ENCODE measurements at regions not wholly inside any gene's neighbourhood (a gene's known extent, or its start where the extent isn't known, plus 50 kb on each side); places are given as distances from the start of the nearest gene placed in this dataset.
"Not testable (repeated sequence)": the region's sequence is repeated elsewhere in the genome, so short reads cannot be mapped to it uniquely, and the experiment has no call there.

DNA sequence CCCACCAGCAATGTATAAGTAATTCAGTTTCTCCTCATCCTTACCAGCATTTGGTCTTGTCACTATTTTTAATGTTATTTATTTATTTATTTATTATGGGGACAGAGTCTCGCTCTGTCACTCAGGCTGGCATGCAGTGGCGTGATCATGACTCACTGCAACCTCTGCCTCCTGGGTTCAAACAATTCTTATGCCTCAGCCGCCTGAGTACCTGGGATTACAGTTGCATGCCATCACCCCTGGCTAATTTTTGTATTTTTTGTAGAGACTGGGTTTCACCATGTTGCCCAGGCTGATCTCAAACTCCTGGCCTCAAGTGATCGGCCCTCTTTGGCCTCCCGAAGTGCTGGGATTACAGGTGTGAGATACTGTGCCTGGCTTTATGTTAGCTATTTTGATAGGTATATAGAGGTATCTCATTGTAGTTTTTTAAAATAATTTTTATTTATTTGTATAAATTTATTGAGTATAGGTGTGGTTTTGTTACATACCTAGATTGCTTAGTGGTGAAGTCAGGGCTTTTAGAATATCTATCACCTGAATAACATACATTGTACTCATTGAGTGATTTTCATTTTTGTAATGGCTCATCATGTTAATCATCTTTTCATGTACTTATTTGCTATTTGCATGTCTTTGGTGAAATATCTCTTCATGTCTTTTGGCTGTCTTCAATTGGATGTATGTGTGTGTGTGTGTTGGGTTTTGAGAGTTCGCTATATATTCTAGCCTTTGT is 53.3 kb downstream of the TANC2 start:
- DNase-seq, result no peak

DNA sequence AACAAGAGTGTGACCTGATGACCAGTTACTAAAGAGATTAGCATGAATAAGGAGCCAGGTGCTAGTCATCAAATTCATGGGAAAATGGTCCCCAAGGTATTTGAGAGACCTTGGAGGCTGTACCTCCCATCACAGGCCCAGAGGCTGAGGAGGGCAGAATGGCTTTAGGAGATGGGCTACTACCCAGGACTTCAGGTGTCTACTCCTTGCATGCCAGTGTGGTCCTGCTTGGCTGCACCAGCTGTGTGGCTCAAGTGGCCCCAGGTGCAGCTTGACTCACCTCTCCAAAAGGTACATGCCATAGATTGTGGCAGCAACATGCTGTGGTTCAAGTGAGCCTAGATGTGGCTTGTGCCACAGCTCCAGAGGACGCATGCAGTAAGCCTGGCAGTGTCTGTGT is 56.5 kb downstream of the TANC2 start:
- no peak for DNase-seq

DNA sequence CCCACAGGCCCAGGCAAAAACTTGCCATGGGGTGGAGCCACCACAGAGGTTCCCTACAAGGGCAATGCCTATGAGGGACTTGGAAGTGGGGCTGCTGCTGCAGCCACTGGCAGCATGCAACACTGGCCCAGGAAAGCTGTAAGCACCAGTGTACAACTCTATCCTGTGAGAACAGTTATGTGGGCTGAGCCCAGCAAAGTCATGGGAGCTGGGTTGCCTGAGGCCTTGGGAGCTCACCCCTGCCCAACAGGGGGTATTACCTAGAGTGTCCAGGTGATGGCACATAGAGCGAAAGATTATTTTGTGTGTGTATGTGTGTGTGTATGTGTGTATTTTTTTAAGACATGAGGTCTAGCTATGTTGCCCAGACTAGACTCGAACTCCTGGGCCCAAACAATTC is 57.0 kb downstream of the TANC2 start:
- DNase-seq, result no peak

DNA sequence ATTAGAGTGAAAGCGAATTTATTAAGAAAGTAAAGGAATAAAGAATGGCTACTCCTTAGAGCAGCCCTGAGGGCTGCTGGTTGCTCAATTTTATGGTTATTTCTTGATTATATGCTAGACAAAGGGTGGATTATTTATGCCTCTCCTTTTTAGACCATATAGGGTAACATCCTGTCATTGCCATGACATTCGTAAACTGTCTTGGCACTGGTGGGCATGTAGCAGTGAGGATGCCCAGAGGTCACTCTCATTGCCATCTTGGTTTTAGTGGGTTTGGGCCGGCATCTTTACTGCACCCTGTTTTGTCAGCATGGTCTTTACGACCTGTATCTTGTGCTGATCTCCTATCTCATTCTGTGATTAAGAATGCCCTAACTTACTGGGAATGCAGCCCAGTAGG is 58.2 kb downstream of the TANC2 start:
- no peak for DNase-seq

DNA sequence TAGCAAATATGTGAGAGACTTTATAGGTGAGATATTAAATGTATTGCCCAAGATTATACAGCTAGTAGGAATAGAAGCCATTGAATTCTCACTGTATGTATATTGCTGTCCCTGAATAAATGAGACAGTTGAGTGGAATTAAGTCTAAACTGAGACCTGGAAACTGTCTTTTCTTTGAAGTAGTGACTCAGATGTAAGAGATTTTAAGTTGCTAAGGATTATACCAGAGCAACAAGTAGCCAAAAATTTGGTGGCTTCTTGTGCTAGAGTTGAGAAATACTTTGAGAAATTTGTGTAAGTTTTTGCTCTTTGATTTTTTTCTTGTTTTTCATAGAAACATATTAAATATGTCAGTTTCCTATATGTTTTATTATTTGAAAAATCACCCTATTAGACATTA is 58.7 kb downstream of the TANC2 start:
- no peak for DNase-seq

DNA sequence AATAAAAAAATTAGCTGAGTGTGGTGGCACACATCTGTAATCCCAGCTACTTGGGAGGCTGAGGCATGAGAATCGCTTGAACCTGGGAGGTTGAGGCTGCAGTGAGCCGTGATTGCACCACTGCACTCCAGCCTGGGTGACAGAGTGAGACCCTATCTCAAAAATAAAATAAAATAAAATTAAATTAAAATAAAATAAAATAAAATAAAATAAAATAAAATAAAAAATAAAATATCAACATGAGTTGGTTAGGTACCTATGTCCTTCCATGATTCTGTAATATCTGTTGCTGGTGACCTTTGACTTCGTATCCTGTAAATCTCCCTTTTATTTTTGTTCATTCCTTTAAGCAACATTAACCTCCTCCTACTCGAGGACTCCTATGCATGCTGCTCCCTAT is 59.6 kb downstream of the TANC2 start:
- not testable (repeated sequence) for DNase-seq

DNA sequence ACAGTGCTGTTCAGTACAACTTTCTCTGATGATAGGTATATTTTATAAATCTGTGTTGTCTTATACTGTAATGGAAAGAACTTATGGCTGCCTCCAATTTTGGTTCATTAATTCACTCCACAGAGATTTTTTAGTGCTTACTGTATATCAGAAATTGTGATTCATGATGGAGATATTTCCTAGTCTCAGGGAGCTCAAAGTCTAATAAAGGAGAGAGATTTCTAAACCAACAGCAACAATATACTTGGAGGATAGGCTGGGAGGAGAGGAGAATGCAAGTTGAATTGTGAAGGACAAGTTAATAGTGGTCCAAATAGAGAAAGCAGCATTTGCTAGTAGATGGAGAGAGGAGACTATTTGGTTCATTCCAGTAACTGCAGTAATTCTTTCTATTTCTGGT is 63.5 kb downstream of the TANC2 start:
- no peak for DNase-seq

DNA sequence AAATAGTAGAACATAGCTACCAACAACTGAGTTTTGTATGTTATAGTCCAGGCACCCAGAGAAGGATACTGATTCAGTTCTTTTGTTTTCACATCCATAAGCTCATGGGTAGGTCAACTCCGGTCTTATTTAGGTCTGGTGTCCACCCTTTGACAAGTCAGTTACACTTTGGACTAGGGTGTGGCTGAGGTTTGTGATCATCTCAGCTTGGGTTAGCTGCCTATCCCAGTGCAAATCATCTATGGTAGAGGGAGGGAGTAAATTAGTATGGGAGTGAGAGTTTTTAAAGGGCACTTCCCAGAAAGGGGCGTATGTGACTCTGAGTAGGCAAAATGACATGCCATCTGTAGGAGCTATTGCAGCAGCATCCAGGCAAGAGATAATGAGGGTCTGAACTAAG is 66.1 kb downstream of the TANC2 start:
- no peak for DNase-seq

DNA sequence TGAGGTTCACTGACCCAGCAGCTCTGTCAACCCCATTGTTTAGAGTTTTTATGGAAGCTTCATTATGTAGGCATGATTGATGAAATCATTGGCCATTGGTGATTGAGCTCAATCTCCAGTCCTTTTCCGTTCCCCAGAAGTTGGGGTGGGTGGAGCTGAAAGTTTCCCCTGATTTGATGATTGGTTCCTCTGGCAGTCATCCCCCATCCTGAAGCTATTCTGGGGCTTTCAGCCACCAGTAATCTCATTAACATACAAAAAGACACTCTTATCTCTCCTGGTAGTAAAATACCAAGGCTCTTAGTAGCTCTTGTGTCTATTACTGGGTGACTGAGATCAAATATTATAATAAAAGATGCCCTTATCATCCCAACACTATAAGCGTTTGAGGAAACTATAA is 67.1 kb downstream of the TANC2 start:
- DNase-seq, result no peak

DNA sequence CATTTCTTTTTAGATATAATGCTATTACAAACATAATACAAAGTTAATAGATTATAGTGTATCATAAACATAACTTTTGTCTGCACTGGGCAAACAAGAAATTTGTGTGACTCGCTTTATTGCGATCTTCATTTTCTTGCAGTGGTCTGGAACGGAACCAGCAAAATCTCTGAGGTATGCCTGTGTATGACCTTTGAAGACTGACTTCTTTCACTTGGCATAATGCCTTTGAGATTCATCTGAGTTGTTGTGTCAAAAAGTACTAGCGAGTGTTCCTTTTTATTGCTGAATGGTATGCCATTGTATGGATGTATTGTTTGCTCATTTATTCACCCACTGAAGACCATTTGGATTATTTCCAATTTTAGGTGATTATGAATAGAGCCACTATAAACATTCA is 69.2 kb downstream of the TANC2 start:
- DNase-seq, result no peak

DNA sequence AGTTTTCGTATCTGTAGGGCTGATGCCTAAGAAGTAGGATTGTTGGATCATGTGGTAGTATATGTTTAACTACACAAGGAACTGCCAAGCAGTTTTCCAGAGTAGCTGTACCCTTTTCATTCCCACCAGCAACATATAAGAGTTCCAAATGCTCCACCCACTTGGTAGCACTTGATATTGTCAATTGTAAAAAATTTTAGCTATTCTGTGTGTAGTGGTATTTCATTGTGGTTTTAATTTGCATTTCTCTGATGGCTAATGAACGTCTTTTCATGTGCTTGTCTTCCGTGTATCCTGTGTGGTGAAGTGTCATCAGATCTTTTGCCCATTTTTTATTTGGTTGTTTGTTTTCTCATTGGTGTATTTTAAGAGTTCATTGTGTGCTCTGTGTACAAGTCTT is 69.7 kb downstream of the TANC2 start:
- no peak for DNase-seq

DNA sequence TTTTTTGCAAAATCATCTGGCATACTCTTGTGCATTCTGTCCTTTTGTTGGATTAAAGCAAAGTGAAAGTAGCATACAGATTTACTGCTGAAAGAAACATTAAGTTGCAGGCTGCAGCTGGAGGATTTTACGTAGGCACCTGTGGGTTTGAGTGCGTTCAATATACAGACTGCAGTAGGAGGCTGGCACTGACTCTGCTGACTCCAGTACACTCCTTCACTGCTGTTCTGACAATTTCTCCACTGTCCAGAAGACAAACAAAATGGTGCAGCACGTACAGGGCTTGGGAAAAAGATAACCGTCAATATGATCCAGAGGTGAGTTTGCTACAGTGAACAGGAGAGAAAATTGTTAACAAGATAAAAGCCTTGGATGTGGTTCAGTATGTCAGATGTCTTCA is 73.3 kb downstream of the TANC2 start:
- DNase-seq, result no peak

DNA sequence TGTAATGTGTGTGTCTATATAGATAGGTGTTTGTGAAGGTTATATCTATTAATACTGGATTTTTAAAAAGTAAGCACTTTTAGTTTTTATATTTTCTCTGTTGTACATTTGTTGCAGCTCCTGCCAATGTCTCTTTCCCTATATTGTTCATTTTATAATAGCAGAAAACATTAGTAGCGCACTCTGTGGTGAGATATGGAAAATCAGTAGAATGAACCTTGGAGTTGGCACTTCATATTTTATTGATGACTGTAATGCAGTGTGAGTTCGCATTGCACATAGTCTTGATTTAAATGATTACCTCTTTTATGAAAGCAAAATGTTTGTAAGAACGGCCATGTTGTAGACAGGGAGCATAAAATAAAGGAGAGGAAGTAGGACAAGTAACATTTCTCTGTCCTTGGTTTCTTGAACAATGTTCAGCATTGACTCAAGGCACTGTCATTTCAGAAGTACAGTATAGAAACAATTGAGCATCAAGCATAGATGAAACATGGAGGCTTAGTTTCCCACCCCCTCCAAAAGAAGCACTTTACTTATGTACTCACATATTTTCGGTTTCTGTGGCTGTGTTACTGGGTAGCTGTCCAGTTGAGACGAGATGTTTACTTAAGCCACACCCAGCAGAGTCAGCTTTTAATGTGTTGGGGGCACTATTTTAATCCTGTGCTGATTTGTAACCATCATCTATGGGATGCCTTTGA is 74.0 kb downstream of the TANC2 start:
- no peak for DNase-seq

DNA sequence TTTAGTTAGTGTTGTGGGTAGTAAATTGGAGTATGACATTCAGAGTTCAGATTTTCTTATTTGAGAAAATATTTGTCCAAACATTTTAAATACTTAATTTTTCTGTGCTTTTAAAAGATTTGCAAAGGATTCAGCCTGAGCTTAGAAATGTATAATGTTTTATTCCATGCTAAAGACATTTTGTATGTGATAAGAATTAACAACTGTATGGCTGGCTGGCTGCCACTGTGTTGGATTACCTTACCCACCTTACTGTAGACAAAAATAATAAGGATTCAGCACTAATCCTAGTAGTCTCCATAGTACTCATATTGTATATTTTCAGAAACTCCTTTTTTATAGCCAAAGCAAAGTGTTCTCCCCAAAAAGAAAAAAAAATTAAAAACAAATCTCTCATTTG is 74.8 kb downstream of the TANC2 start:
- no peak for DNase-seq

DNA sequence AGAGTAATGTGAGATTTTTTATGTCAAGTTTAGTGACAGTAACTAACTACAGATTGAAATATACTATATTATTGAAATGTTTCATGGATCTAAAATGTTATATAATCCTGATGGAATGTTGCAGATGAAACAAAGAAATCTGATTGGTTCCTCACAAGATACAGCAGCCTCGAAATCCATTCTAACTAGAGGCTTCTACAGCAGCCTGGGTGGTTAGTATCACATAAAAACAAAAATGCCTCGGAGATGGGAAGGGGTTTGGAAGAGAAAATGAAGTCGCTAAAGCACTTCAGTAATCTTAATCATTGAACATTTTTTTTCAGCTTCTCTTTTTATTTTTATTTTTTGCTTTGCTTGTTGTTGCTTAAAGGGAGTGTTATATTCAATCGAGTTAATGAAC is 75.2 kb downstream of the TANC2 start:
- no peak for DNase-seq

DNA sequence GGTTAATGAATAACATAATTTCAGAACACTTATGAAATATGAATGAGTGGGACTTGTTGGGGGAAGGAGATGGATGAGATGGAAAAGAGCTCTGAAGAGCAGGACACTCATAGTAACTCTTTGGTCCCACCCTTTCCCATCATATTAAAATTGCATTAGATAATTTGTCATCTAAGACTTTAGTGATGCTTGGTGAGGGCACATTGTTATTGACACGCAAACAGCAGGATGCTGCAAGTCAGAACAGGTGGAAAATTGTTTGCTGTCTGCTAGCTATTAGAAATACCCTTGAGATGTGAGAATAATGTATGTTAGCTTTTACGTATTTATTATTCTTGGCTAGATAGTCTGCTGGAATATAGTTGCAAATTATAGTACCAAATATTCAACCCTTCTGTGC is 75.7 kb downstream of the TANC2 start:
- DNase-seq, result no peak

DNA sequence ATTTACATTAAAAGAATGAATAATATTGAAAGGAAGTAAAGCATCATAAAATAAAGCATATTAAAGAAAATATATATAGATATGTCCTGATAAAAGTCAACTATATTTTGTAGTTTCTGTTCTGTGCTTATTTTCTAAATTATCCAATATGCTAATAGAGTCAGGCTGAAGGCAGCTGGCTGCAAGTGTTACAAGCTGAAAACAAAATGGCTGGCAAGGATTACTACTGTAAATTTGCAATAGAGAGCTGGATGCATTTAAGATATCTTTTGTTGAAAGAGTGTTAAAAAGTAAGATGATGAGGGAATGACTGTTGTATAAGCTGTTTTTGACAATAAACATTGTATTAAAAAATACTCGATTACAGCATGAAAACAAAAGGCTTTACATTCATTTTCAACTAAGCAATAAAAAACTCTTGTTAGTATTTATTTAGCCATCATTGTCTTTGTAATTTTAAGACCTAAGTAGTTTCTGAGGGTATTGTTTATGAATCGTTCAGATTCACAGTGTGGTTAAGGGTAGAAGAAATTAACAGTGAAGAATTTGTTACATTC is 76.3 kb downstream of the TANC2 start:
- no peak for DNase-seq

DNA sequence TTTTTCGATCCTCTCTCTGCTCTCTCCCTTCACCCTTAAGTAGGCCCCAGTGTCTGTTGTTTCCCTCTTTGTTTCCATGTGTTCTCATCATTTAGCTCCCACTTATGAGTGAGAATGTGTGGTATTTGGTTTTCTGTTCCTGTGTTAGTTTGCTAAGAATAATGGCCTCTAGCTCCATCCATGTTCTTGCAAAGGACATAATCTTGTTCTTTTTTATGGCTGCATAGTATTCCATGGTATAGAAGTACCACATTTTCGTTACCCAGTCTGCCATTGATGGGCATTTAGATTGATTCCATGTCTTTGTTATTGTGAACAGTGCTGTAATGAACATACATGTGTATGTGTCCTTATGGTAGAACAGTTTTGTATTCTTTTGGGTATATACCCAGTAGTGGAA is 91.5 kb downstream of the TANC2 start:
- not testable (repeated sequence) for DNase-seq

DNA sequence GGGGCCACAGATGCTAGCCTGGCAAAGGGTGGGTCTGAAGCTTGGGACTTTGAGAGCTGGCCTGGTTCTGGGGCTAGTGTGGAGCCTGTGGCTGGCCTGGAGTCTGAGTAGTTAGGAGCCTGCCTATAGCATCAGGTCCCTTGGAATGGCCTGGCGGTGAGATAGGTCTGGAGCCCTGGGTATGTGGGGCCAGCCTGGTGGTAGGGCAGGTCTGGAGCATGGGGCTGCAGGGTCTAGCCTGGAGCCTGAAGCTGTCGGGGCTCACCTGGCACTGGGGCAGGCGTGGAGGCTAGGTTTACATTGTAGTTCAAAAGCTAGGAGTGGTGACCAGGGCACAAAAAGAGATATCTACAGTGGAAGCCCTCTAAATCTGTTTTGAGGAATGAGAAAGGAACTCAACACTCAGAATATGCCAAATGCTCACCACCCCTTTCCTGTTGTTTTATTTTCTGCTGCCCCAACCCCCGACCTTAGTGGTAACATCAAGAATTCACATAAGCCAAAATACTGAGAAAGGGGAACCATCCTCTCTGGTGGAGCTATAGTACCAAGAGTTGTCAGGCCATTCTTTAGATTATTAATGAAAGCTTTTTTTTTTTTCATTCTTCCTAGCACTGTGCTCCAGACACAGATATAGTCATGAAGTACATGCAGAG is 100.3 kb downstream of the TANC2 start:
- no peak for DNase-seq

DNA sequence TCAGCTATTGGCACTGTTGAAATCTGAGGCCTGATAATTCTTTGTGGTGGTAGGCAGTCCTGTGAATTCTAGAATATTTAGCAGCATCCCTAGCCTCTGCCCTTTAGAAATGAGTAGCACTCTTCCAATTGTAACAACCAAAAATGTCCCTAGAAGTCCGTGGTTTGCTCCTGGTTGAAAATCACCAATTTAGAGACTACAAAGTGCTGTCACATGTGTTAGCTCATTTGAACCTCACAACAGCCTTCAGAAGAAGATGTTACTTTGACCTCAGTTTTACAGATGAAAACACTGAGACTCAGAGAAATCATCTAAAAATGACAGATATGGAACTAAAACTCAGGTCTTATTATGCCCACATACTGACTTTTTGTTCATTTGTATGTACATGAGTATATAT is 103.2 kb downstream of the TANC2 start:
- DNase-seq, result no peak

DNA sequence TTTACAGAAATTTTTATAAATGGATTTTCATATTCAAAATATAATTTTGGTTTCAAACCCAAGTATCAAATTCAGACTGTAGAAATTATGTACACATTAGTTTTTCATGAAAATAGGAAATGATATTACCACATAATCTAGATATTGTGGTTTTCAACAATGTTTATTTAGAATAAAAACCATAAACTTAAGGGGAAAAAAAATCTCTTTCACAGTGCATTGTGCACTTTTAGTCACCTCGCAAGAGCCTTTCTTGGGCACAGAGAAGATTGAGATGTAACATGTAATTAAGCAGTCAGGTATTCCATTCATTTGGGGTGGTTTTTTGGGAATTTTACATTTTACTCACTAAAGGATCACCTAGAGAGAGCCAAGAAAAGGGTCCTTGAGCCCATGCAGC is 104.0 kb downstream of the TANC2 start:
- DNase-seq, result no peak

DNA sequence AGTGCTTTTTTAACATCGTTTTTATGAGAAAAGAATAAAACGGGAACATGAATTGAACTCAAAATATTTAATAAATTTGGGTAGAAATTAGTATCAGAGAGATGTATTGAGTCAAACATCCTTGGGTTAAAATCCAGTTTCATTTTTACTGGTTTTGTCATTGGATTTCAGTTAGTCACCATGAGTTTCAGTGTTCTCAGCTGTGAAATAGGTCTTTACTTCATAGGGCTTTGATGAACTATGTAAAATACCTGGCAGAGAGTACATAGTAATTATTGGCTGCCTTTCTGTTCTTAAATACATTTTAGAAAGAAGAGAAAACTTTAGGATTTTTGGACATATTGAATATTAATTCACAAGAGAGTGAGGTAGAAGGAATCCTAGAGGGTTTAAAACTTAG is 105.8 kb downstream of the TANC2 start:
- DNase-seq, result no peak

DNA sequence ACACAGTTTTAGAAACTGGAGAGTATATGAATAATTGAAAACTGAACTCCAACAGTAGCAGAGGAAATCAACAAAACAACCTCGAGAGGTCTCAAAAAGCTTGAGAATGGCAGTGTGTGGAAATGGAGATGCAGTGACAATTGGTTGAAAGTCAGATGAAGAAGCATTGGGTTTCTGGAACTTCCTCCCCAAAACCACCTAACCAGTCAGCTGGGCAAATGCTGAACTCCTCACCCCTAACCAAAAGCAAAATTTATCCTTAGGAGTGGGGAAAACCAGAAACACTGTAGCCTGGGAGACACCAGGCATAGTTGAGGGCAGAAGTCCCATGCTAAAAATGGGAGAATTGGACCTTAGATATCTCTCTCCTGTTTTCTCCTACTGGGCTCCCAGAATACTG is 109.9 kb downstream of the TANC2 start:
- no peak for DNase-seq

DNA sequence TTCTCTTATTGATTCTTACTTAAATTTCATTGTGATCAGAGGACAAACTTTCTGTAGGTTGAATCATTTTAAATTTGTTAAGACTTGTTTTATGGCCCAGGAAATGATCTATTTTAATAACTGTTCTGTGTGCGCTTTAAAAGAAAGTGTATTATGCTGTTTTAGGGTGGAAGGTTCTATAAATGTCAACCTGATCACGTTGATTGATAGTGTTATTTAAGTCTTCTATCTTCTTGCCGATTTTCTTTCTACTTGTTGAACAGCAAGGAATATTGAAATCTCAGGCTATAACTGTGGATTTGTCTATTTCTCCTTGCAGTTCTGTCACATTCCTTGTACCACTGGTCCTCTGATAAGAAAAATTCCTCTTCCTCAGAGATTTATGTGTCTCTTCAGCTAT is 112.7 kb downstream of the TANC2 start:
- DNase-seq, result no peak
